Breast epithelium (tissue), 3 donors: ENCODE measurements at regions not wholly inside any gene's neighbourhood (a gene's known extent, or its start where the extent isn't known, plus 50 kb on each side); places are given as distances from the start of the nearest gene placed in this dataset.

Experiments
- CTCF ChIP-seq, 3 donors: fragments of 450-650 bp; IDR thresholded peaks; one replicate each; pipeline ENCODE4 v1.5.1; 2016 to 2017; ENCODE audit warnings: antibody characterized with exemption in 3 of 3, mild to moderate bottlenecking in 3 of 3, moderate library complexity in 3 of 3
- POLR2A ChIP-seq: fragments of 450-650 bp; IDR thresholded peaks from one replicate; pipeline ENCODE4 v1.6.1; 2016; ENCODE audit warnings: antibody characterized with exemption, mild to moderate bottlenecking, moderate library complexity
- POLR2AphosphoS5 ChIP-seq, 3 donors: sonication (generic); formaldehyde crosslinking; IDR thresholded peaks; one replicate each; pipeline ENCODE4 v1.6.1; 2017; ENCODE audit warnings: antibody characterized with exemption in 3 of 3

- TF ChIP-seq CTCF (IDR thresholded peaks at IDR 0.05) (no peak), POLR2AphosphoS5 (IDR thresholded peaks at IDR 0.05) (no peak), POLR2A (no peak)
Measured at GRCh38 chr20:10971096-10971495, 297.3 kb upstream of the JAG1 start.
